Common myeloid progenitor, CD34-positive (primary cell): ENCODE measurements at regions not wholly inside any gene's neighbourhood (a gene's known extent, or its start where the extent isn't known, plus 50 kb on each side); places are given as distances from the start of the nearest gene placed in this dataset.
"Not testable (repeated sequence)": the region's sequence is repeated elsewhere in the genome, so short reads cannot be mapped to it uniquely, and the experiment has no call there.

Experiments
- CTCF ChIA-PET: fragments of 350-600 bp; sonication (Branson Sonifier 250); formaldehyde crosslinking; loops from one replicate; lab custom pipeline; 2021; ENCODE audit warnings: antibody characterized with exemption; lab: Charles Lee
- POLR2A ChIA-PET: fragments of 350-600 bp; sonication (Branson Sonifier 250); formaldehyde crosslinking; loops from one replicate; lab custom pipeline; 2021; ENCODE audit warnings: antibody characterized with exemption; lab: Charles Lee
- DNase-seq, 3 donors: peaks; one replicate each; pipeline versions ENCODE4 v3.0.0 to v3.0.0-alpha.2; 2013
- H3K27ac ChIP-seq, 2 experiments: 1 replicate in 1 of 2; 2 replicates in 1 of 2; pipeline ENCODE4 v1.7.0; 2013; ENCODE audit warnings: inconsistent platforms in 2 of 2, low read length in 2 of 2, mild to moderate bottlenecking in 2 of 2, low read depth in 1 of 2, moderate library complexity in 1 of 2; ENCODE audit not compliant: severe bottlenecking in 2 of 2, insufficient read depth in 1 of 2, poor library complexity in 1 of 2
- H3K27me3 ChIP-seq, 5 experiments: replicated peaks in 2 of 5; 1 replicate in 3 of 5; 2 replicates in 2 of 5; pipeline versions ENCODE4 v1.6.1 to v1.7.0; 2013; ENCODE audit warnings: low read length in 4 of 5, mild to moderate bottlenecking in 2 of 5, moderate library complexity in 2 of 5, inconsistent platforms in 1 of 5; ENCODE audit not compliant: insufficient read depth in 5 of 5, control insufficient read depth in 4 of 5
- H3K36me3 ChIP-seq, 4 experiments: 1 replicate in 2 of 4; 2 replicates in 2 of 4; pipeline versions ENCODE4 v1.6.1 to v1.7.0; 2013; ENCODE audit warnings: low read length in 3 of 4, control low read depth in 1 of 4, mild to moderate bottlenecking in 1 of 4; ENCODE audit not compliant: control insufficient read depth in 4 of 4, insufficient read depth in 4 of 4
- H3K4me1 ChIP-seq, 4 experiments: 1 replicate in 3 of 4; 2 replicates in 1 of 4; pipeline versions ENCODE4 v1.6.1 to v1.7.1; 2013; ENCODE audit warnings: low read length in 3 of 4, mild to moderate bottlenecking in 3 of 4, control low read depth in 1 of 4, inconsistent platforms in 1 of 4, moderate library complexity in 1 of 4; ENCODE audit not compliant: control insufficient read depth in 4 of 4, insufficient read depth in 4 of 4; ENCODE audit errors: control extremely low read depth in 1 of 4
- H3K4me3 ChIP-seq, 7 experiments: 1 replicate in 4 of 7; 2 replicates in 3 of 7; pipeline versions ENCODE4 v1.5.1 to v1.7.0; 2013; ENCODE audit warnings: mild to moderate bottlenecking in 7 of 7, low read length in 6 of 7, moderate library complexity in 6 of 7, inconsistent platforms in 2 of 7, low read depth in 2 of 7, control low read depth in 1 of 7; ENCODE audit not compliant: insufficient read depth in 4 of 7, control insufficient read depth in 1 of 7; ENCODE audit errors: extremely low read depth in 1 of 7
- H3K9me3 ChIP-seq, 5 experiments: 1 replicate in 4 of 5; 2 replicates in 1 of 5; pipeline versions ENCODE4 v1.6.1 to v1.7.1; 2013; ENCODE audit warnings: low read length in 4 of 5, mild to moderate bottlenecking in 2 of 5, inconsistent platforms in 1 of 5, low read depth in 1 of 5, moderate library complexity in 1 of 5; ENCODE audit not compliant: control insufficient read depth in 4 of 5, insufficient read depth in 2 of 5; ENCODE audit errors: control extremely low read depth in 1 of 5
- WGBS: methylation state at CpG from one replicate; pipeline ENCODE4 v1.1.5; 2013; ENCODE audit not compliant: insufficient coverage; 5-methylcytosine and 5-hydroxymethylcytosine counted together

DNA sequence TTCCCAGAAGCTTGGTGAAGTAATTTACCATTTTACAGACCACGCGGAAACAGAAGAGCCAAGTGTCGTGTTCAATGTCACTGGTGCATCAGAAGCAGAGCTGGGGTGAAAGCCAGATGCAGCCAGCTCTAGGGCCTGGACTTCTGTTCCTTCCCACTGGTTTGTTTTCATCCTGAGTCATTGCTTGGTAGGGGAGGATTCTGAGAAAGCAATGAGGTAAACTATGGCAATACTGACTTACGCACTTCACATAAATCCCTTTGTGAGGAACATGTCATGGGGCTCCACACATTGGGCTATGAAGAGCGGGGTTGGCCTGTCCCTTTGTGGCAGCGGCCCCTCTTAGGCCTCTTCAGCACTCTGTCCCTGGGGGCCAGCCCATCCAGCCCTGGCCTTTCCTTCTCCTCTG is 52.4 kb upstream of the RBFOX2 start:
- DNase-seq, result no peak
- peaks cover 0 to 2% (median 0%) of the 10 kb centered on the region in 5 experiments for H3K9me3 ChIP-seq
- peaks cover 0 to 17% (median 3%) of the 10 kb centered on the region in 5 experiments for H3K27me3 ChIP-seq
- H3K27ac ChIP-seq, result no peak overlapping the region
- POLR2A ChIA-PET, result interaction anchor here (0.6 kb wide), 1 partner anchor 121 kb away, joined by 3 read pairs; no protein-coding TSS in a partner anchor
- CTCF ChIA-PET, result interaction anchor here (4.1 kb wide), 1 partner anchor 15 kb away, joined by 18 read pairs; no protein-coding TSS in a partner anchor
- no peaks in the 10 kb centered on the region for H3K4me1 ChIP-seq
- H3K36me3 ChIP-seq, result no peaks in the 10 kb centered on the region
- WGBS, result 100% methylated on average over 5 of the region's 6 CpGs
- H3K4me3 ChIP-seq, result no peak overlapping the region

DNA sequence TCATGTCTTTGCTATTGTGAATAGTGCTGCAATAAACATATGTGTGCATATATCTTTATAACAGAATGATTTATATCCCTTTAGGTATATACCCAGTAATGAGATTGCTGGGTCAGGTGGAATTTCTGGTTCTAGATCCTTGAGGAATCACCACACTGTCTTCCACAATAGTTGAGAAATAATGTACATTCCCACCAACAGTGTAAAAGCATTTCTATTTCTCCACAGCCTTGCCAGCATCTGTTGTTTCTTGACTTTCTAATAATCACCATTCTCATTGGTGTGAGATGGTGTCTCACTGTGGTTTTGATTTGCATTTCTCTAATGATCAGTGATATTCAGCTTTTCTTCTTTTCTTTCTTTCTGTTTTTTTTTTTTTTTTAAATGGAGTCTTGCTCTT is 51.7 kb upstream of the RBFOX2 start:
- POLR2A ChIA-PET, result not testable (repeated sequence)
- CTCF ChIA-PET, result interaction anchor here (0.6 to 4.1 kb wide), 2 partner anchors 14 to 497 kb away, joined by 3 to 18 read pairs; no protein-coding TSS in a partner anchor

GRCh38 chr22:36079041-36079440 is 50.4 kb upstream of the RBFOX2 start:
- DNase-seq, result no peak
- POLR2A ChIA-PET, result no interaction called here
- Histone ChIP-seq H3K4me3 (no peak overlapping the region), H3K27me3 (peaks cover 0 to 33% (median 8%) of the 10 kb centered on the region in 5 experiments), H3K36me3 (no peaks in the 10 kb centered on the region), H3K4me1 (no peaks in the 10 kb centered on the region), H3K27ac (no peak overlapping the region), H3K9me3 (peaks cover 0 to 3% (median 0%) of the 10 kb centered on the region in 5 experiments)
- WGBS, result 100% methylated on average over 2 of the region's 2 CpGs
- CTCF ChIA-PET, result interaction anchor here (4.1 kb wide), 1 partner anchor 13 kb away, joined by 18 read pairs; no protein-coding TSS in a partner anchor

More for the DNA sequence above, 51.7 kb upstream of the RBFOX2 start:
- H3K36me3 ChIP-seq, H3K27ac ChIP-seq, H3K4me3 ChIP-seq, DNase-seq, H3K4me1 ChIP-seq, H3K9me3 ChIP-seq: not testable (repeated sequence)
- peaks cover 0 to 25% (median 8%) of the 10 kb centered on the region in 5 experiments for H3K27me3 ChIP-seq
